Loucy (cell line): ENCODE measurements at regions not wholly inside any gene's neighbourhood (a gene's known extent, or its start where the extent isn't known, plus 50 kb on each side); places are given as distances from the start of the nearest gene placed in this dataset.

Experiments
- EZH2phosphoT487 ChIP-seq: fragments of 200-600 bp; IDR thresholded peaks from 2 replicates; pipeline ENCODE4 v1.6.1; 2018; ENCODE audit warnings: antibody characterized with exemption, mild to moderate bottlenecking, moderate library complexity, borderline replicate concordance
- TF ChIP-seq, protein P1 (sequence below): fragments of 200-600 bp; sonication (generic); conservative IDR thresholded peaks from 2 replicates; pipeline ENCODE4 v1.5.1; 2014; ENCODE audit warnings: mild to moderate bottlenecking, antibody characterized with exemption, low read length

GRCh38 chr13:88887045-88887662, 1216.0 kb downstream of the SLITRK5 start:
- TF ChIP-seq, protein P1, sequence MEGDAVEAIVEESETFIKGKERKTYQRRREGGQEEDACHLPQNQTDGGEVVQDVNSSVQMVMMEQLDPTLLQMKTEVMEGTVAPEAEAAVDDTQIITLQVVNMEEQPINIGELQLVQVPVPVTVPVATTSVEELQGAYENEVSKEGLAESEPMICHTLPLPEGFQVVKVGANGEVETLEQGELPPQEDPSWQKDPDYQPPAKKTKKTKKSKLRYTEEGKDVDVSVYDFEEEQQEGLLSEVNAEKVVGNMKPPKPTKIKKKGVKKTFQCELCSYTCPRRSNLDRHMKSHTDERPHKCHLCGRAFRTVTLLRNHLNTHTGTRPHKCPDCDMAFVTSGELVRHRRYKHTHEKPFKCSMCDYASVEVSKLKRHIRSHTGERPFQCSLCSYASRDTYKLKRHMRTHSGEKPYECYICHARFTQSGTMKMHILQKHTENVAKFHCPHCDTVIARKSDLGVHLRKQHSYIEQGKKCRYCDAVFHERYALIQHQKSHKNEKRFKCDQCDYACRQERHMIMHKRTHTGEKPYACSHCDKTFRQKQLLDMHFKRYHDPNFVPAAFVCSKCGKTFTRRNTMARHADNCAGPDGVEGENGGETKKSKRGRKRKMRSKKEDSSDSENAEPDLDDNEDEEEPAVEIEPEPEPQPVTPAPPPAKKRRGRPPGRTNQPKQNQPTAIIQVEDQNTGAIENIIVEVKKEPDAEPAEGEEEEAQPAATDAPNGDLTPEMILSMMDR = peak; percentile 43
- TF ChIP-seq EZH2phosphoT487 = no peak
